ENCODE measurements at regions not wholly inside any gene's neighbourhood (a gene's known extent, or its start where the extent isn't known, plus 50 kb on each side); places are given as distances from the start of the nearest gene placed in this dataset.
A peak's percentile ranks its signal among the peaks of the same experiment; 100 is the strongest.

DNA sequence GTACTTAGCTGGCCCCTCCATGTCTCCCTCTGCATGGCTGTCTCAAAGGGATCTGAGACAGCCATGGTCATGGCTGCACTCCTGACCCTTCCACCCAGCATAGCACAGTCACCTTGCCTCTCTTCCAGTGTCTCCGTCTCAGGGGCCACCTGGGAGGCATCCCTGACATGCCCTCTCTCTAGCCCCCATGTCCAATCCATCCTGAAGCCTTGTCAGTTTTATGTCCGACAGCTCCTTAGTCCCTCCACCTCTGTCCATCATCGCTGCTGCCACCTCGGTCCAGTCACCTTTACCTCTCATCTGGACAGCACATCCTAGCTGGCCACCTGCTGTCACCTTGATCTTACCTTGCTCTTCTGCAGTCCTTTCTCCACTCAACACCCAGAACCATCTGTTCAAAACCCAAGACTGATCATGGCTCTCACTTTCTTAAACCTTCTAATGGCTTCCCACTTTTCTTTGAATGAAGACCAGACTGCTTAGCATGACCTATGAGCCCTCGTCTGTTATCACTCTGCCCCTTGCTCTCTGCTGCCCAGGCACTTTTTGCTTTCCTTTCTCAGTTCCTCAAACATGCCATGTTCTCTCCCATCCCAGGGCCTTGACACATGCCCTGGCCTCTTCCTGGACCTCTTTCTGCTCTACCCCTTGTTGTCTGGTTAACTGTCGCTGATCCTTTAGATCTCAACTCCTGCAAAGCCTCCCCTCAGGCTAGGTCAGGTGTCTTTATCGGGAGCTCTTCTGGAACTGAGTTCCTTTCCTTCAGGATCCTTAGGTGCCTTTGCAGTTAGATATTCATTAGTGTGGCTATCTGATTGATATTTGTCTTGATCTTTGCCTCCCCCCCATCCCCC lies 181.8 kb upstream of the PITX1 start:
- Histone ChIP-seq H2BK12ac (ENCODE audit: low read length) (no peak overlapping the region), H3K9ac (ENCODE audit: low read length) (no peak overlapping the region), H2AK5ac (ENCODE audit: low read length) (no peak overlapping the region), H3K4me2 (ENCODE audit: low read length) (no peak overlapping the region), H3K4ac (ENCODE audit: low read depth, low read length) (no peak overlapping the region), H2BK120ac (ENCODE audit: insufficient read depth, low read length, poor library complexity) (no peak overlapping the region), H4K12ac (ENCODE audit: low read depth, low read length) (no peak overlapping the region), H3K27ac (ENCODE audit: low read depth, low read length) (no peak overlapping the region), H3K36me3 (ENCODE audit: control insufficient read depth in 1 of 2, insufficient read depth in 2 of 2, low read length in 2 of 2) (no peaks in the 10 kb centered on the region), H3K18ac (ENCODE audit: low read length) (no peak overlapping the region), H3K4me3 (ENCODE audit: low read depth, low read length) (no peak overlapping the region), H2AFZ (ENCODE audit: insufficient read depth, low read length, poor library complexity) (no peak overlapping the region), H3K4me1 (ENCODE audit: control insufficient read depth in 1 of 2, insufficient read depth in 2 of 2, low read length in 2 of 2) (no peaks in the 10 kb centered on the region), H4K8ac (ENCODE audit: low read depth, low read length) (no peak overlapping the region), H3K27me3 (ENCODE audit: insufficient read depth, low read length) (no peaks in the 10 kb centered on the region), H3K79me2 (ENCODE audit: control insufficient read depth, insufficient read depth, low read length, poor library complexity) (no peaks in the 10 kb centered on the region), H4K91ac (ENCODE audit: low read depth, low read length) (no peak overlapping the region), H3K23ac (ENCODE audit: low read length) (no peak overlapping the region), H3K9me3 (ENCODE audit: insufficient read depth, low read depth, low read length) (peaks cover 2% of the 10 kb centered on the region), H3K14ac (ENCODE audit: low read length) (no peak overlapping the region), H2BK5ac (ENCODE audit: low read depth, low read length, poor library complexity) (no peak overlapping the region), H3K79me1 (ENCODE audit: low read length) (no peaks in the 10 kb centered on the region)
- no peak for DNase-seq
- no CpG with 5 or more reads among the region's 7 CpGs for WGBS (ENCODE audit: extremely low coverage, insufficient coverage, insufficient read length)

DNA sequence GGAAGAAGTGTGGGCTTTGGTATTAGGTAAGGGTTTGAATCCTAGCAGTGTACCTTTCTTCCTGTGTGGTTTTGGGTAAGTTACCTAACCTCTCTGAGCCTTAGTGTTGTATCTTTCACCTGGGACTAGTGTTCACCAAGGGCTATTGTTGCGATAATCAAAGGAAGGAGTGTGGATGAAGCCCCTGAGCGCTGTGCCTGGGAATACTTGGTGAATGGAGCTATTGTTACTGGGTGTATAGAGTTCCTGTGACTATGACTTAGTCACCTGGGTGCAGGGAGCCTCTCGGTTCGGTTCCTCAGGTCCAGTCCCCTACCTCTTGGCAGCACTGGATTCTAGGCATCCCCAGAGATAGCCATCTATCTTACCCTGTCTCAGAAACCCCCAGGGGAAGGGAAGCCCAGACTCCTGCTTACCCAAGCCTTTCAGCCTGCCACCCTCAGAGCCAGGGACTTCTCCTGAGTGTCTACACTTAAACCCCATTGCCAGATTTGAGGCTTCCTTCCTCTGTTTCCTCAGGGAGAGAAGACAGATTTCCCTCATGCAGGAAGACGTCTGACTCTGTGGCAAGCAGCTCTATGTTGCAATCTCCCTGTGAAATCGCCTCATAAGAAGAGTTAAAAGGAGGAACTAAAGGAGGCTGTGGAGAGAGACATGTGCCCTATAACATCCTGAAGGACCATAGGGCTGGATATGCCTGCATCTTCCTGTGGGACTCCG lies 181.0 kb upstream of the PITX1 start:
- Histone ChIP-seq H2AFZ (ENCODE audit: insufficient read depth, low read length, poor library complexity) (no peak overlapping the region), H3K18ac (ENCODE audit: low read length) (no peak overlapping the region), H3K79me1 (ENCODE audit: low read length) (no peaks in the 10 kb centered on the region), H2BK120ac (ENCODE audit: insufficient read depth, low read length, poor library complexity) (no peak overlapping the region), H3K79me2 (ENCODE audit: control insufficient read depth, insufficient read depth, low read length, poor library complexity) (no peaks in the 10 kb centered on the region), H3K4ac (ENCODE audit: low read depth, low read length) (no peak overlapping the region), H2BK12ac (ENCODE audit: low read length) (no peak overlapping the region), H4K8ac (ENCODE audit: low read depth, low read length) (no peak overlapping the region), H3K23ac (ENCODE audit: low read length) (no peak overlapping the region), H3K36me3 (ENCODE audit: control insufficient read depth in 1 of 2, insufficient read depth in 2 of 2, low read length in 2 of 2) (no peaks in the 10 kb centered on the region), H3K4me1 (ENCODE audit: control insufficient read depth in 1 of 2, insufficient read depth in 2 of 2, low read length in 2 of 2) (no peaks in the 10 kb centered on the region), H3K4me3 (ENCODE audit: low read depth, low read length) (no peak overlapping the region), H2BK5ac (ENCODE audit: low read depth, low read length, poor library complexity) (no peak overlapping the region), H4K12ac (ENCODE audit: low read depth, low read length) (no peak overlapping the region), H3K4me2 (ENCODE audit: low read length) (no peak overlapping the region), H3K14ac (ENCODE audit: low read length) (no peak overlapping the region), H3K9me3 (ENCODE audit: insufficient read depth, low read depth, low read length) (peaks cover 2% of the 10 kb centered on the region), H4K91ac (ENCODE audit: low read depth, low read length) (no peak overlapping the region), H2AK5ac (ENCODE audit: low read length) (no peak overlapping the region), H3K9ac (ENCODE audit: low read length) (no peak overlapping the region), H3K27me3 (ENCODE audit: insufficient read depth, low read length) (no peaks in the 10 kb centered on the region), H3K27ac (ENCODE audit: low read depth, low read length) (no peak overlapping the region)
- WGBS (ENCODE audit: extremely low coverage, insufficient coverage, insufficient read length) = no CpG with 5 or more reads among the region's 7 CpGs
- DNase-seq = peak in 1 of 2 donors; percentile 20

DNA sequence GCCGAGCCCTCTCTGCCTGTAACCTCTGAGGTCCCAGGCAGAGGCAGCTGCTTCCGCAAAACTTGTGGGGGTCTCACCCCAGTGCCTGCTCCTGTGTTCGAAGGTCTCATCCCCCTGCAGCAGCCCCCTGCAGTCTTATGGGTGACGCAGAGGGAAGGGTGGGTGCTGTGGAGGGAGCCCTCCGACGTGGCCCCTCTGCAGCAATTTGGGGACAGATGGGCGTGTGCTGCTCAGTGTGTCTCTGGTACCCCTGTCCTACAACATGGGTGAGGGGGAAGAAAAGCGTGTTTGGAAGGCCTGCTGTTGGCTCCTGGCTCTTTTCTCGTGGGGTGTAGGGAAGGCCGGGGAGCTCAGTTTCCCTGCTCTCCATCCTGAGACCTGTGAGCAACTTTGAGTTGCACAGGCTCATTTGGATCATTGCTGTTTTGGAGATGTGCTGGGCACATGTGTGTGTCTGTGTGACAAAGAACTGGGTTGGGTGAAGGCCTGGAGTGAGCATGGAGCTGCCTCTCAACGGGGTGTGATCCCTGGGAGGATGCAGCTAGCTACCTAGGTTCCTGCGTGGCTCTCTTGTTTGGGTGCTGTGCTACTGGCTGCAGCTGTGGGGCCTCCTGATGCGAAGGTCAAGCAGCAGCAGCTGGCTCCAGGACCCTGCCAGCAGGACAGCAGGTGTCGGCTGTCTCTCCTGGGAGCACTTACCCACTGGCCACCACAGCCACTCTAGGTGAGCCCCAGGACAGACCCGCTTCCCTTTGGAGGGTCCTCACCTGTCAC lies 179.6 kb upstream of the PITX1 start:
- WGBS (ENCODE audit: extremely low coverage, insufficient coverage, insufficient read length) = no CpG with 5 or more reads among the region's 15 CpGs
- no peaks in the 10 kb centered on the region for H3K79me1 ChIP-seq (ENCODE audit: low read length)
- no peak for DNase-seq
- no peak overlapping the region for H3K23ac ChIP-seq (ENCODE audit: low read length)
- no peak overlapping the region for H3K4ac ChIP-seq (ENCODE audit: low read depth, low read length)
- no peak overlapping the region for H2BK12ac ChIP-seq (ENCODE audit: low read length)
- no peaks in the 10 kb centered on the region for H3K36me3 ChIP-seq (ENCODE audit: control insufficient read depth in 1 of 2, insufficient read depth in 2 of 2, low read length in 2 of 2)
- H2AFZ ChIP-seq (ENCODE audit: insufficient read depth, low read length, poor library complexity) = no peak overlapping the region
- peaks cover 5% of the 10 kb centered on the region for H3K9me3 ChIP-seq (ENCODE audit: insufficient read depth, low read depth, low read length)
- peaks cover under 1 to 7% of the 10 kb centered on the region in 2 experiments for H3K4me1 ChIP-seq (ENCODE audit: control insufficient read depth in 1 of 2, insufficient read depth in 2 of 2, low read length in 2 of 2)
- no peak overlapping the region for H4K12ac ChIP-seq (ENCODE audit: low read depth, low read length)
- H2BK120ac ChIP-seq (ENCODE audit: insufficient read depth, low read length, poor library complexity) = no peak overlapping the region
- no peaks in the 10 kb centered on the region for H3K79me2 ChIP-seq (ENCODE audit: control insufficient read depth, insufficient read depth, low read length, poor library complexity)
- H3K9ac ChIP-seq (ENCODE audit: low read length) = no peak overlapping the region
- H2BK5ac ChIP-seq (ENCODE audit: low read depth, low read length, poor library complexity) = no peak overlapping the region
- H3K14ac ChIP-seq (ENCODE audit: low read length) = no peak overlapping the region
- no peak overlapping the region for H3K18ac ChIP-seq (ENCODE audit: low read length)
- H3K27ac ChIP-seq (ENCODE audit: low read depth, low read length) = no peak overlapping the region
- no peak overlapping the region for H3K4me2 ChIP-seq (ENCODE audit: low read length)
- no peaks in the 10 kb centered on the region for H3K27me3 ChIP-seq (ENCODE audit: insufficient read depth, low read length)
- H4K91ac ChIP-seq (ENCODE audit: low read depth, low read length) = no peak overlapping the region
- no peak overlapping the region for H4K8ac ChIP-seq (ENCODE audit: low read depth, low read length)
- no peak overlapping the region for H2AK5ac ChIP-seq (ENCODE audit: low read length)
- H3K4me3 ChIP-seq (ENCODE audit: low read depth, low read length) = no peak overlapping the region

DNA sequence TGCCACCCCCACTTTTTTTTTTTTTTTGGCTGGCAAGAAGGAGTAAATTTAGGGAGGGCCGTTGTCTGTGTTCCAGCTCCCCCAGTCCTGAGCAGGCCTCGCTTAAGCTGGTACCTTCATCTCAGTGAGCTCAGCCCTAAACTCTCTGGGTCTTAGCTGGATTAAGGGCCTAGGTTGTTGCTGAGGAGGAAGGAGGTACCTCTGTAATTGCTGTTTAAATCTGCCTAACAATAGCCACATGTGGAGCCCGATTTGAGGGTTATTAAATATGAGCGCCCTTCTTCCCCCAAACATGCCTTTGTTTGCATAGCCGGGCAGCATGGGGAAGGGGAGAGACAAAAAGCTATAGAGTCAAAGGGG lies 179.0 kb upstream of the PITX1 start:
- H4K12ac ChIP-seq (ENCODE audit: low read depth, low read length) = no peak overlapping the region
- H3K27me3 ChIP-seq (ENCODE audit: insufficient read depth, low read length) = no peaks in the 10 kb centered on the region
- no peaks in the 10 kb centered on the region for H3K36me3 ChIP-seq (ENCODE audit: control insufficient read depth in 1 of 2, insufficient read depth in 2 of 2, low read length in 2 of 2)
- H2BK5ac ChIP-seq (ENCODE audit: low read depth, low read length, poor library complexity) = no peak overlapping the region
- WGBS (ENCODE audit: extremely low coverage, insufficient coverage, insufficient read length) = no CpG with 5 or more reads among the region's 5 CpGs
- H3K79me2 ChIP-seq (ENCODE audit: control insufficient read depth, insufficient read depth, low read length, poor library complexity) = no peaks in the 10 kb centered on the region
- no peak overlapping the region for H4K8ac ChIP-seq (ENCODE audit: low read depth, low read length)
- H3K18ac ChIP-seq (ENCODE audit: low read length) = no peak overlapping the region
- H3K14ac ChIP-seq (ENCODE audit: low read length) = no peak overlapping the region
- no peak overlapping the region for H4K91ac ChIP-seq (ENCODE audit: low read depth, low read length)
- H3K4ac ChIP-seq (ENCODE audit: low read depth, low read length) = no peak overlapping the region
- H3K9me3 ChIP-seq (ENCODE audit: insufficient read depth, low read depth, low read length) = peaks cover 5% of the 10 kb centered on the region
- H3K79me1 ChIP-seq (ENCODE audit: low read length) = no peaks in the 10 kb centered on the region
- H2AFZ ChIP-seq (ENCODE audit: insufficient read depth, low read length, poor library complexity) = no peak overlapping the region
- no peak overlapping the region for H3K4me2 ChIP-seq (ENCODE audit: low read length)
- no peak overlapping the region for H3K23ac ChIP-seq (ENCODE audit: low read length)
- H3K4me3 ChIP-seq (ENCODE audit: low read depth, low read length) = no peak overlapping the region
- H3K9ac ChIP-seq (ENCODE audit: low read length) = no peak overlapping the region
- no peak for DNase-seq
- no peak overlapping the region for H2BK120ac ChIP-seq (ENCODE audit: insufficient read depth, low read length, poor library complexity)
- H2BK12ac ChIP-seq (ENCODE audit: low read length) = no peak overlapping the region
- peaks cover 3 to 9% of the 10 kb centered on the region in 2 experiments for H3K4me1 ChIP-seq (ENCODE audit: control insufficient read depth in 1 of 2, insufficient read depth in 2 of 2, low read length in 2 of 2)
- no peak overlapping the region for H2AK5ac ChIP-seq (ENCODE audit: low read length)
- H3K27ac ChIP-seq (ENCODE audit: low read depth, low read length) = no peak overlapping the region
